GM18505 (cell line): ENCODE measurements at regions not wholly inside any gene's neighbourhood (a gene's known extent, or its start where the extent isn't known, plus 50 kb on each side); places are given as distances from the start of the nearest gene placed in this dataset.

Experiments
- ATAC-seq: cut with Tn5 transposase; IDR thresholded peaks from one replicate; pipeline ENCODE4 v1.9.1; 2021; ENCODE audit not compliant: unreplicated experiment
- POLR2A ChIP-seq: IDR thresholded peaks from 4 replicates; pipeline ENCODE4 v1.6.1; 2011; ENCODE audit warnings: borderline replicate concordance; ENCODE audit not compliant: insufficient read depth, insufficient read length; ENCODE audit errors: extremely low read depth

- no peak for TF ChIP-seq POLR2A
- ATAC-seq: no peak
These were observed 169.8 kb upstream of the SDK2 start for GRCh38 chr17:73814075-73814474.

- no peak for ATAC-seq
- TF ChIP-seq POLR2A: no peak
These were observed 171.2 kb upstream of the SDK2 start for GRCh38 chr17:73815474-73815873.

- no peak for ATAC-seq
- TF ChIP-seq POLR2A: no peak
These were observed 175.5 kb upstream of the SDK2 start for GRCh38 chr17:73819440-73820395.

GRCh38 chr17:73820686-73821448 is 176.6 kb upstream of the SDK2 start:
- no peak for TF ChIP-seq POLR2A
- ATAC-seq: no peak

GRCh38 chr17:73821665-73822064 is 177.4 kb upstream of the SDK2 start:
- no peak for TF ChIP-seq POLR2A
- no peak for ATAC-seq

- ATAC-seq: no peak
- no peak for TF ChIP-seq POLR2A
These were observed 178.1 kb upstream of the SDK2 start for GRCh38 chr17:73822371-73822770.

DNA sequence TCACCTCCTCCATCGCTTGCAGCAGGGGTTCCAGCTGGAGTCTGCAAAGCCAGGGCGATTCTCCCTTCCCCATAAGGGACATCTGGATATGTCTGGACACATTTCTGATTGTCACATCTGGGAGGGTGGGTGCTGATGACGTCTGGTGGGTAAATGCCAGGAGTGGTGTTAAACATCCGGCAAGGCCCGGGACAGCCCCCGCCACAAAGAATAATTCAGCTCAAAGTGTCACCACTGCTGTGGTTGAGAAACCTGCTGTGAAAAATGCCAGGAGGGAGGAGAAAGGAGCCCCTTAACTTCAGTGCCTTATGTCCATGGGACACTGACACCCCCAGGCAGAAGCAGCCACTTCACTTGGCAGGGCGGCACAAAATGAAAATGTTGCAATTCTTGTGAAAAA is 179.4 kb upstream of the SDK2 start:
- no peak for ATAC-seq
- TF ChIP-seq POLR2A: no peak

DNA sequence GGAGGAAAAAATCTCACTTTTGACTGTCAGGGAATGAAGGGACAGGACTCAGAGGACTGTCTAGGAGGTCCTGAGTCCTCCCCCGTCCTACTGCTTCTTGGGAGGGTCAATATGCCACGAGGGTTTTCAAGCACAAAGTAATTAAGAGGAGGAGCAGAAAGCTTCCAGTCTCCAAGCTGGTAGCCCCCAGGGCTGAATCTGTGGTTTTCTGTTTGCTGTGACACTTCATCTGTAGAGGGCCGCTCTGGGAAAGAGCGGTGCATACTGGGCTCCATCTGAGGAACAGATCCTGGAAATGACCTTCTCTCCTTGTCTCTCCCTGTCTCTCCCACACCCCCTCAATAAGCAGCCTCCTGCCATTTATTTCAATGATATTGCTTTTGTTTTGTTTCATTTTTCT is 180.1 kb upstream of the SDK2 start:
- TF ChIP-seq POLR2A: no peak

GRCh38 chr17:73826181-73826871 is 182.1 kb upstream of the SDK2 start:
- no peak for ATAC-seq
- no peak for TF ChIP-seq POLR2A

More for the DNA sequence above, 180.1 kb upstream of the SDK2 start:
- ATAC-seq: no peak

- TF ChIP-seq POLR2A: no peak
- no peak for ATAC-seq
These were observed 182.6 kb upstream of the SDK2 start for GRCh38 chr17:73826872-73827228.

DNA sequence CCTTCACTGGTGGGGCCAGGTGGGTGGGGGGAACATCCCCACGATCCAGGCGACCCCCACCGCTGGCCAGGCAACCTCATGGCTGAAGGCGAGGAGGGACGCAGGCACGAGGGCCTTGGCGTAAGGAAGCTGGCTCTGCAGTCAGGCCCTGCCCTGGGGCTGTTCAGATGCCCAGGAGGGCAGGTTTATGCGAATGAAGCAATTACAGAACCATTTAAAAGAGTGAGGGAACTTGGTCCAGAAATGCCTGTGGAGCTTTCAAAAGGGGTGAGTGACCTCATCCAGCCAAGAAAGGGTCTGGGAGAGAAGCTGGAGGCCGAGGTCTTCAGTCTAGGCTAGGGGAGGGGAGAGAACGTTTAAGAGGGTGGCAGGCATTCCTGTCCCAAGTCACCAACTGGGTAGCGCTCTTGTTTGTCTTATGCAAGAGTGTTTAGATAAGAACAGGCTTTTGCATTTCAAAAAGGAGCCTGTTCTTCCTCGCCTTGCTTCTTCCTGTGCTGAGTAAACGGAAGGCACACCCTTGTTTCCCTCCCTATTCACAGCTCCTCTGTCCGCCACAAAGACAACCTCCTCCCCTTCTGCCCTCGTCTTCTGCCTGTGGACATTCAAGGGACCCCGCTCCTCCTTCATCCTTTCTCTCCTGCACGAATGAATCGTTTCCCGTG is 183.5 kb upstream of the SDK2 start:
- ATAC-seq: no peak

GRCh38 chr17:73829676-73830280 is 185.5 kb upstream of the SDK2 start:
- no peak for ATAC-seq
- no peak for TF ChIP-seq POLR2A

More for the DNA sequence above, 183.5 kb upstream of the SDK2 start:
- TF ChIP-seq POLR2A: no peak

- no peak for TF ChIP-seq POLR2A
- no peak for ATAC-seq
These were observed 187.5 kb upstream of the SDK2 start for GRCh38 chr17:73831699-73832098.

DNA sequence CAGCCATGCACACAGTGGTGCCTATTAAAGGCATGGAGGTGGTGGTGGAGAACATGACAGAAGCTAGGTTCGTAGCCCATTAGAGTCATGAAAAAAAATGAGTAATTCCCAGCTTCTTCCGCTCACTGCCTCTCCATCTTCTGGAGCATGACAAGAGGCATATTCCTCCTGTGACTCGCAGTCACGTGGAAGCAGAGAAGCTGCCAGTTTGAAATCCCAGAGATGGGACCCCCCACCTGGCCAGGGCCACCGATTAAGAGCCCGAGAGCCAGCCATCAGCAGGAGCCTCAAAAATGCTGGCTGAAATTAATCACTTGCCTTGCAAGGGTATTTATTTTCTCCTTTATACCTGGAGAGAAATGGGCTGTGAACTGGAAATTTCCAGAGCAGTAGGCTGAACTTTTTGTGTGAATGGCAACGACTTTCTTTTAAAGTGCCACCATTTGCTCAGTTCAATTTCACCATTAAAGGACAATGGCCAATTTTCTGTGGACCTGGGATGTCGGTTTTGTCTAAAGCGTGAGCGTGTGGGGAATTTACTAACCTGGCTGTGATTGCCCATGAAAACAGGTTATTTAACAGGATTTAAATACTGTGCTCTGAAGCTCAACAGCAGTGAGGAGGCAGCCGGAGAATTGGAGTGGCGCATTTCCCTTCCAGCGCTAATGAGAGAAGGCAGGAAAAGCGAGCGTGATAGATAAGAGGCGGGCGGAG is 189.7 kb upstream of the SDK2 start:
- TF ChIP-seq POLR2A: no peak
- no peak for ATAC-seq
